Pulmonary artery endothelial cell (primary cell): ENCODE measurements at regions not wholly inside any gene's neighbourhood (a gene's known extent, or its start where the extent isn't known, plus 50 kb on each side); places are given as distances from the start of the nearest gene placed in this dataset.
A peak's percentile ranks its signal among the peaks of the same experiment; 100 is the strongest.
"Not testable (repeated sequence)": the region's sequence is repeated elsewhere in the genome, so short reads cannot be mapped to it uniquely, and the experiment has no call there.

Source experiments
- DNase-seq: peaks from one replicate; pipeline ENCODE4 v3.0.0-alpha.2; 2011; ENCODE audit warnings: low read depth, low spot score

GRCh38 chr11:45411228-45411946 is 125.2 kb upstream of the SYT13 start:
- DNase-seq = no peak

DNA sequence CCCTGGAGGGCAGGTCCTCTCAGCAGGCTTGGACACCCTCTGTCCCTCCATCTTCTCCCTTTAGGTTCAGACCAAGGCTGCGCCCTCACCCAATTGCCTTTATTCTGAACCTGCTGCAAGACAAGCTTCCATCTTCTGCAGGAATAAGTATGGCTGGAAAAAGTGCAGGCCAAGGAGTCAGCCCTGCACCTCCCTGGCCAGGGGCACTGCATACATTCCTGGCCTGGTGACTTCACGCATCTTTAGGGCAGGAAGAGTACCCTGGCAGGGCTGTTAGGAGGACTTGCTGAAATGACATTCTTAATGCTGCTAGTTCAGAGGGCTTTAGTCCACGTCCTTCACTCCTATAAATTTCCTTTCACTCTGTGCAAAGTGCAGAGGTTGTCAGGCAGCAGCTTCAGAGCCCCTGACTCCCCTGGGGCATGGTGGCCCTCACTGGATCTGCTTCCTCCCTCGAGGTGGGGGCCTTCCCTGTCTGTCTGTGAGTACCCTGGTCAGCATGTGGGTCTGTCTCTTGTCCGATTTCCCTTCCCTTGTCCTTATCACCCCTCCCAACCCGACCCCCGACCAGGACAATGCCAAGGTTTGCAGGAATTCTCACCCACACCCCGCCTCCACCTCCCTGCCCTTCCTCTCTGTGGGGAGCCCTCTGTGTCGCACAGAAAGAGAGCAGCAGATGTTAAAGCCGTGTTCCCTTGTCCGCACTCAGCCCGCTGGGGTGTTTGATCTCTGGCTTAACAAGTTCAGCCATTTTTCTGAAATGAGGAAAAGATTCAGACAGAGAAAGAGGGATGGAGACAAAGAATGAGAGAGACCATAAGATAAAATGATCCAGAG is 124.5 kb upstream of the SYT13 start:
- no peak for DNase-seq

GRCh38 chr11:45409587-45409986 is 123.4 kb upstream of the SYT13 start:
- DNase-seq = no peak

DNA sequence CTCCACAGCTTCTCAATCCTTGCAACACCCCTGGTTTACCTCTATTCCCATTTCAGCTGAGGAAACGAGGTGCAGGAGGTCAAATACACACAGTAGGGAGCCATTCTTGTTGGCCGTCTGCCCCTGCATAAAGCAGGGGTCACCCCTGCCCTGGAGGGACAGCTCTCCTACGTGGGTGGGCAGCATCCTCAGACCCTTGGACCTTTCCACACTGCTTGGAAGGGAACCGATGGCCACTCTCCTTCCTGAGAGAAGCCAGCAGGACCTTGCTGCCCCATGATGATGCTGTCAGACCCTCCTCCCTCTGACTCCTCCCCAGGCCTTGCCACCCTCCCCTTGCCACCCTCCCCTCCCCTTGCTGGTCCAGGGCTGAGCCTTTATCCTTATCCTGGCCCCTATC is 121.1 kb upstream of the SYT13 start:
- no peak for DNase-seq

DNA sequence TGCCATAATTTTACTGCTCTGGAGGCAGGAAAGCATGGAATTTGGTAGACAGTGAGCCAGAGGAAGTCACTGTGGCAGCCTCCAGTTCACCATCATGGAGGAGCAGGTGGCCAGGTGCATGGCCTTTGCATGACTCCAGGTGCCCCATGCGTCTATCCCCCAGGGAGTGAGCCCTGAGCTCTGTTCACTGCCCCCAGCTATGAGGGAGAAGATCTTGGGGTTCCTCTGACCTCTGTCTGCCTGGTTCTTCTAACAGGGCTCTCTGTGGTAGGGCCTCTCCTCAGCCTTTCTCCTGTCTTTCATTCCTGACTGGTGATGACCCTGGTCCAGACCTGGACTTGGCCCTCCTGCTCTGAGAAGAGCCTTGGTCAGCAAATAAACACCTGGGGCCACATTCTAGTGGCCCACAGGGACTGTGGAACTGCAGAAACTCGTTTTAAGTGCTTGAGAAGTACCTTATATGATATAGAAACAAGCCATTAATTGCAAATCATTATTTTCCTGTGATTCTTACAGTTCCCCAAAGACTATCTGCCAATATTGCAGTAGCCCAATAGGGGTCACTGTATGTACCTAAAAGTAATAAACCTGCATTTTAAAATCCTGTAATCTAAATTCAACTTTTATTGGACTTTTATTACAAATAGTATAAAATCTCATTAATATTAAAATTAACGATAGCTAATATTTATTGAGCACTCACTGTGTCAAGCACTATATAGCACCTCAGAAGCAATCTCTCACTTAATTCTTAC is 120.0 kb upstream of the SYT13 start:
- DNase-seq = no peak

DNA sequence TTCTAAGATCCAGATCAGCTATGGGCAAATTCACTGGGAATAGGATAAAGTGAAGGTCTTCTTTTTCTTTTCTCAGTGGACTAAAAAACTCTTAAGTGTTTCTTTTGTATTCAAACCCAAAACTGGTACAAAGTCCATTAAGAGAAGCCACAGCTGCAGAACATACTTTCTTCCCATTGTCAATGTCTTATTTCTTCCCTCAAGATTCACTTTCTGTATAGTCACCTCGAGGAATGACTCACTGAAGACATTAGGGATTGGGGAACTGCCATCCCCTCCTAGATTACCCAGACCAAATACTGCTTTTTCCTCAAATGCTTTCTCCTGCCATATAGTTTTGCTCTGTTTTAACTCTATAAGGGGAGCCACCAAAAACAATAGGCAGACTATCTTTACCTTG is 117.4 kb upstream of the SYT13 start:
- DNase-seq = not testable (repeated sequence)

- DNase-seq = no peak
Observed at GRCh38 chr11:45402049-45402630, 116.0 kb upstream of the SYT13 start.

DNA sequence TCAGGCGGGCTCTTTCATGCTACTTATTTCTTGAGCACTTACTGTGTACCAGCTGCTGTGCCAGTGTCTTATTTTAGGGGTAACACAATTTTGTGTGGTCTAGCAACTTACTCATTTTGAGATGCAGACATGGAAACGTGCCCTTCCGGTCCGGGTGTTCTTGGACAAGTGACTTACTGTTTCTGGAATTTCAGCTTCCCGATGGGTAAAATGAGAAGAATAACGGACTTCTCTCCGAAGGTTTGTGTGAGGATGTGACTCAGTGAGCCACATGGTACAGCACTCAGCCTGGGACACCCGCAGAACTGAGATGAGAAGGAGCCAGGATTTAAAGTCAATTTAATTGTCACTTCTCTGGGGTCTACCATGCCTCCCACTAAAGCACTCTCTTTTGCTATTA is 114.5 kb upstream of the SYT13 start:
- DNase-seq = peak; percentile 61

DNA sequence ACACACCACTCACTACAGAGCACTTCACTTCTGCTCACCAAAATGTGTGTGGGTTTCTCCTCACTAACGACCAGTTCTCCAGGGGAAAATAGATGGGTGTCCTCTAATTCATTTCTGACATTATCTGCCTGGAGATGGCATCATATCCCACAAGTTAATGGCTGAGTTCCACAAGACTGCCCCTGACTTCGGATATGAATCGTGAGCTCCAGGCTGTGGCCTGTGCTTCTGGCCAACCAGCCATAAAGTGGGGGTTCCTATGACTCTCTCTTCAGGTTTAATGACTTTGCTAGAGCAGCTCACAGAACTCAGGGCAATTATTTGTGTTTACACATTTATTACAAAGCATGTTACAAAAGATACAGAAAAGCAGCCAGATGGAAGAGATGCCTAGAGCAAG is 113.0 kb upstream of the SYT13 start:
- no peak for DNase-seq

DNA sequence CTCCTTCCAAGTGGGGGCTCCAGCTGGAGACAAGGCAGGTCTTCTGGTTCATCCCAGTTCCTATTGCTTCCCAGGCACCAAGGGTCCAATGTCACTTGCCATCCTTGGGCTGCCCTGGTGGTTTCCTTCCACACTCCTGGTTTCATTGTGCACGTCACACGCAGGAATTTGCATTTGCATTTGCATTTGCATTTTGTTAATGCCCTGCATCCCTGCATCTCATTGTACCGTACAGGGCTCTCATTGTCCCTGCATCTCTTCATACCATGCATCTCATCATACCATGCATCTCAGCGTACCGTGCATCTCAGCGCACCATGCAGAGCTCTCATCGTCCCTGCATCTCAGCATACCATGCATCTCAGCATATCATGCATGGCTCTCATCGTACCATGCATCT is 112.2 kb upstream of the SYT13 start:
- DNase-seq = no peak

GRCh38 chr11:45396394-45396793 is 110.3 kb upstream of the SYT13 start:
- no peak for DNase-seq

GRCh38 chr11:45395947-45396346 is 109.8 kb upstream of the SYT13 start:
- no peak for DNase-seq

DNA sequence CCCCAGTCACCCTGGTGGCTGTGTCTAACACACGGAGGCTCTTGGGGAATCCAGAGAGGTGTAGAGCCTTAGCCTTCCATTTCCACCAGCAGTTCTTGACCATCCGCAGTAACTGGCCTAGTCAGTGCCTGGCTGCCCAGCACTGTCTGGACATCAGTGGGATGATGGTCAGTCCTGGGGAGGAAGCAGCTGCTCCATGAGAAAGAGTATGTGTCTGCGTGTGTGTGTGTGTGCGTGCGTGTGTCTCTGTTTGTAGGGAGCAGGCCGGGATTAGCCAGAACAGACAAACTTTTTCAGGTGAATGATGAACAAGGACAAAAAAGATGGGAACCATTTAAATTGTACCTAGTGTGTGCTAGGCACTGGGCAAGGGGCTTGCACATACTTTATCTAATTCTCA is 109.3 kb upstream of the SYT13 start:
- no peak for DNase-seq

- no peak for DNase-seq
Observed at GRCh38 chr11:45394294-45395085, 108.3 kb upstream of the SYT13 start.

DNA sequence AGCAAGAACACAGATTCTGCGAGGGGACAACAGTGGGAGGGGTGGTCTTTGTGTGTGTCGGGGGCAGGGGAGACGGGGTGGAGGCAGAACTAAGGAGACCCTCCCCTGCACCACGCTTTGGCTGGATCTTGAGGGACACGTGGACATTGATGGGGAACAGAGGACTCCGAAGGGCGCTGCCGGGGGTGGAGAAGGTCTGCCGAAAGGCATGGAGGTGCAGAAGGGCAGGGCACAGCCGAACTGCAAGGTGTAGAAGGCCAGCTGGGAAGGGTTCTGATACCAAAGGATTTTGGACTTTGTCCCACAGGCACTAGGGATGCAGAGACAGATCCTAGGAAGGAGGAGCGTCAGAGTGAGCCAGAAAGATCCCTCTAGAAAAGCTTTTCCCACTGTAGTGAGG is 107.7 kb upstream of the SYT13 start:
- no peak for DNase-seq

- DNase-seq = no peak
Observed at GRCh38 chr11:45393334-45393733, 107.2 kb upstream of the SYT13 start.

DNA sequence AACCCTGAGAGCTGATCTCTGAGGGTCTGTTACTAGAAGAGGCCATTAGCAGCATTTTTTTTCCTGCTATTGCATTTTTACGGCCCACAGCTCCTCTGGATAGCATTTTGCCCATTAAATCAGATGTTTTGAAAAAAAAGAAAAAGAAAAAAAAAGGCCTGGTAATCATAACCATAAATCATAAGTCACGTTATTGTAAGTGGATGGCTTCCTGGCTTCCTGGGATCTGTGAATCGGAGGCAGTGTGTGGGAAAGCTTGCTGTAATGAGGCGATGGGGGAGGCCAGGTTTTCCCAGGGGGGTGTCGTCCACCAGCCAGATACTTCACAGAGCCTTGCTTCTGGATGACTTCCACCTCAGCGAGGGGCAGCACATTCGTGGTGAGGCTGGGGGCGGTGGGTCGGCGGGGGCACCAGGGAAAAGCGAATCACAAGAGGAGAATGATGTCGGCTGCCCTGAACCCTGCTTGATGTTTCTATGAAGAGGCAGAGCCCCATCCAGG is 106.5 kb upstream of the SYT13 start:
- DNase-seq = no peak

DNA sequence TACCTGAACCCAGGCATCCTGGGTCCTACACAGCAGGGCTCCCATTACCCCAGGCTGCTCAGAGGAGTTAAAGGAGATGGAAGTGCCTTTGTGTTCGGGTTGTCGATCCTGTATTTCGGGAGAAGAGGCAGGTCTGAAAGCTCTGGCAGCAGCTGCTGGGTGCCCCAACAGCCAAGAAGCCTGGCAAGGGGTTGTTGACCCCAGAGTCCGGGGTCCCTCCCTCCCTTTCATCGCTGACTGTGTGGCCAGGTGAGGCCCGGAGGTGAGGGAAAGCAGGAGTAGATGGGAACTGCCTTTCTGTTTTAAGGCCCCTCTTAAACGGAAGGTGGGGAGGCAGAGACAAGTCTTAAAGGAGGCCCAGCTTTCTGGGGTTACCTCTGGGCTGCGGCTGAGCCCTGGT is 106.0 kb upstream of the SYT13 start:
- no peak for DNase-seq

DNA sequence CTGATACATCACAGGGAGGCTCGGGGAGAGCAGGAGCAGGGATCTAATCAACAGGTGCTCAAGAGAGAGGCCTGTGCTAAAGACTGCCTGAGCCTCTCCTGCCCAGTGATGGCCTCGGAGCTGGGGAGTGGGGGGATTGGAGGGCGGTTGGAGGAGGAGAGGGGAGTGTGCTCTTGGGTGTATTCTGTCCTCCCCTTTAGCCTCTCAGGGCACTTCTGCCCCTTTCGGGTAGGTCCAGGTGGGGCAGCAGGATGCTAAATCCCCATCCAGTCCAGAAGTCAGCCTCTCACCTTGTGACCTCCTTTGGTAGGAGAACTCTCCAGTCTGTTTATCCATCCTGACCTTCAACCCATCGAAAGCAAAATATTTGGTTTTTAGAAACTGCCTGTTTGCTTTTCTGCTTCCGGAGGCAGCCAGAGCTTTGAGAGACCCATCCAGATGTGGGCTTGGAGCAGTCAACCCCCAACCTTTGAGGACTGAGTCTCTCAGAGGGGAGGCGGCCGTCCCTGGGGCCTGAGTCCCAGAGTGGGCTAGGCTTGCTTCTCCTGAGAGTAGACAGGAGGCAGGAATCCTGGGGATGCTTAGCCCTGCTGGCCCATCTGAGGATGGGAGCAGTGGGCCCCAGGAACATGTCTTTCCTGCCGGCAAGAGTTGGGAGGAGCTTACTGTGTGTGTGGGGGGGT is 105.2 kb upstream of the SYT13 start:
- no peak for DNase-seq

DNA sequence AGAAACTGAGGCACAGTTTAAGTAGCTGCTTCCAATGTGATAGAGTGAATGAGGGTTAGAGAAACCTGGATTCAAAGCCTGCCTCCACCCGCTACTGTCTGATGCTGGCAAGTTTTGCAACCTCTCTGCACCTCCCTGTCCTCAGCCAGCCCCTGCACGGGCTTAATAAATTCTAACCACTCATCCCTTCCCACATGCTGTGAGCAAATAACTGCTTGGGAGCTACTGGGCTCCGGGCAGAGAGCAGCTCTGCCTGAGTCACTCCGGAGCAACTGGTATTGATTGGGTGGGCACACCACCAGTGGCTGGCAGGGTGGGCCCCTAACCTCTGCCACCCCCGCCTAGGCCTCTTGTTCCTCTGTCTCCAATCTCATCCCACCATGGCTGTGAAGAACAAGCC is 104.3 kb upstream of the SYT13 start:
- DNase-seq = no peak
